ENCODE measurements at regions not wholly inside any gene's neighbourhood (a gene's known extent, or its start where the extent isn't known, plus 50 kb on each side); places are given as distances from the start of the nearest gene placed in this dataset.

DNA sequence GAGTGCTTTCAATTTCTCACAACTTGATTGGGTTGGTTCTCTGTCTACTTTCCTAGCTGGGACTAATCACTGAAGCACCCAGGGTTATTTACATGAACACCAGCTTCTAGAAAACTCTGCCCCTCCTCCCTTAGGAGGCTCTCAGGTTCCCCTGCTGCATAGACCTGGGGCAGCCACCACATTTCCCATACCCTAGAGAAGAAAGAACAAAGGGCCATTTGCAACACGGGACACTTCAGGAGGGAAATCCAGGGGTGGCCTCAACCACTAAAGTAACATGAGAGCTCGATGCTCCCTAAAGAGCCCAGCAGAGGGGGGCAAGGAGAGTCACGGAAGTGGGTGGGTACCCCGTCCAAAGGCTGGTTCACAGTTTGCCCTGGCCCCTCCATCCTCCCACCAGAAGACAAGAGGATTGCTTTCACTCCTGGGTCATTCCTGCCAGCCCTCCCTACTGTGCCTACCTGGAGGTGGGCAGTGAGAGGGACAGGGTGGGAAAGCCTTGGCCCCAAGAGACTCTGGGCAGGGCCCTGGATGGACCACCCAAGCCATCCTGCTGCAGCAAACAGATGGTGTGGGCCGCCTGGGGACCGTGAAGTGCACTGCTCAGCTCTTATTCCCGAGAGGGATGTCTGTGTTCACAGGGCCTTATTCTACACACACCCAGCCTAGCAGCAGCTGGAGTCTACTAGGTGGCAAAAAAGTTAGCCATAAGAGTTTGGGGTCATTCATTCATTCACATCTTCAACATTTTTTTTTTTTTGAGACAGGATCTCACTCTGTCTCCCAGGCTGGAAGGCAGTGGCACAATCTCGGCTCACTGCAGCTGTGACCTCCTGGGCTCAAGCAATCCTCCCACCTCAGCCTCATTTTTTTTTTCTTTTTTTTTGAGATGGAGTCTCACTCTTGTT lies 392.1 kb downstream of the SOX9 start:
- no peak overlapping the region for H3K4me3 ChIP-seq (ENCODE audit: low read length)
- DNase-seq (ENCODE audit: low read depth) = no peak
- TF ChIP-seq CTCF (conservative IDR thresholded peaks at IDR 0.05; ENCODE audit: low read depth, low read length) = no peak

- no peak overlapping the region for H3K4me3 ChIP-seq (ENCODE audit: low read length)
- TF ChIP-seq CTCF (conservative IDR thresholded peaks at IDR 0.05; ENCODE audit: low read depth, low read length) = no peak
- no peak for DNase-seq (ENCODE audit: low read depth)
Measured at GRCh38 chr17:72514321-72514861, 393.6 kb downstream of the SOX9 start.

DNA sequence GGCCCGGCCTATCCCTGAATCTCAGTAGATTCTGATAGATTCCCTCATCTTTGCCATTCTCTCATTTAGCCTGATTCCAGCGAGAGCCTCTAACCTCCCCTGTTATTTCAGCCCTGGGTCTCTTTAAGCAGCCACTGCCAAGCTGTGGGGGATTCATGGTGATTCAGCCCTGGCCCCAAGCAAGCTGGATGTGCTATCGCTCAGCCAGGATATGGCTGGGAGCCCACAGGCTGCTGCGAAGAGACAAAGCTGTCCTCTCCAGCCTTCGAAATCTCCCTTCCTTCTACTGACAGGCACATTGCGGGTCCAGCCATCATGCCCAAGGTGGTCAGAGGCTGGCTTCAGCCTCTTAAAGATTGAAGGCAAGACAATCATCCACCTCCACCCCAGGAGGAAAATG lies 394.1 kb downstream of the SOX9 start:
- no peak overlapping the region for H3K4me3 ChIP-seq (ENCODE audit: low read length)
- no peak for TF ChIP-seq CTCF (conservative IDR thresholded peaks at IDR 0.05; ENCODE audit: low read depth, low read length)
- no peak for DNase-seq (ENCODE audit: low read depth)

DNA sequence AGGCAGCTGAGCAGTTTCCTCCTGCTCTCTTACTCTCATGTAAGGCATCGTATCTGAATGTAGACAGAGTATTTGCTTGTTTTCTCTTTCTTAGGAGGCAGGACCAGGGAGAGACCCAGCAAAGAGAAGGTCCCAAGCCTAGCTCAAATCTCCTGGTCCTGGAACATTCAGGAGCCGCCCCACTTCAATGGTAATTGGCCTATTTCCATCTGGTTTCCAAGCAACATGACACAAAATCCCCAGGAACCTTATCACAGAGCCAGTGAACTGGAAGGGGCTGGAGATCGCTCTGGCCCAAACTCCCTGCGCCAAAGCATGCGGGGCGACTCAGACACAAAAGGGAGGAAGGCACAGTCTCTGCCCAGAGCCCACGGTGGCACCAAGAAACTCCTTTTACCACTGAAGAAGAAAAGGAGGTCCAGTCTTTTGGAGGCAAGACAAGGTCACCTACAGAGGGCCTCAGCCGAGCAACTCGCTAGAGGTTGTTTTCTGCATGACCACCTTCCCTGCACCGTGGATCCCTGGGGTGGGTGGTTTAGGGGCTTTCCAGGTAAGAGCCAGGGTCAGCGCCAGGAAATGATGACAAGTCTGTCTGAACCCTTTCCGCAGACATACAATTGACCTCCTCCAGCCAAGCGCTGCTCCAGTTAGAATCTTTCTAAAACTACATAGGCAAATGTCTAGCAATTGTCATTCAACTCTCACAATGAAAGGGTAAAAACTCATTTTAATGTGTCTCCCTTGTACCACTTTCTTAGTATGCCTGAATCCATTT lies 394.7 kb downstream of the SOX9 start:
- peak; percentile 19 for TF ChIP-seq CTCF (conservative IDR thresholded peaks at IDR 0.05; ENCODE audit: low read depth, low read length)
- DNase-seq (ENCODE audit: low read depth) = peak; percentile 72
- peak overlapping the region; percentile 9 for H3K4me3 ChIP-seq (ENCODE audit: low read length)

DNA sequence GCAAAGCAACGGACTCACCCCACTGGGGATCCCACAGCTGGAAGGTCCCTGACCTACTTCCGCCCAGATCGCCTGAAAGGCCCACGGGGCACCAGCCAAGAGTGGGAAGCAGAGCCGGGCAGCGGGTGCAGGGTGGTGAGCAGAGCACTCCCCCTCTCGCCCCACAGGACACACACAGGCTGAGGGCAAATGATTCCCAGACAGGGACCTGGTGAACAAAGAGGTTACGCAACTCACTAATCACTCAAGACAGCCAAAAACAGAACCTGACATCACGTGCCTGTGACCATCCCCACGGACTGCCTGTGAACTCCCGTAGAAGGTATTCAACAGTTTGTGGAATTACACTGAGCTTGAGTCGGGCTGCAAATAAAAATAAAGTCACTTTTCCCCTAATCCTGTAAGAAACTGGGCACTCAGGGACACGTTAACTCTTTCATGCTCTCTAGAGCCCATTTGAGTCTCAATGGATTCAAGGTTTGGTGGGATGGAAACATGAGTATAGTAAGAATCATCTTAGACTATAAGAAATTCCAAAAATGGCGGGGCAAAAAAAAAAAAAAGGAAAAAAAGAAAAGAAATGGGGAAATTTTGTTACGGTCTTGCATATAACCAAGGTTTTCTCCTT lies 396.1 kb downstream of the SOX9 start:
- TF ChIP-seq CTCF (conservative IDR thresholded peaks at IDR 0.05; ENCODE audit: low read depth, low read length) = peak; percentile 11
- H3K4me3 ChIP-seq (ENCODE audit: low read length) = peak overlapping the region; percentile 3
- DNase-seq (ENCODE audit: low read depth) = no peak

DNA sequence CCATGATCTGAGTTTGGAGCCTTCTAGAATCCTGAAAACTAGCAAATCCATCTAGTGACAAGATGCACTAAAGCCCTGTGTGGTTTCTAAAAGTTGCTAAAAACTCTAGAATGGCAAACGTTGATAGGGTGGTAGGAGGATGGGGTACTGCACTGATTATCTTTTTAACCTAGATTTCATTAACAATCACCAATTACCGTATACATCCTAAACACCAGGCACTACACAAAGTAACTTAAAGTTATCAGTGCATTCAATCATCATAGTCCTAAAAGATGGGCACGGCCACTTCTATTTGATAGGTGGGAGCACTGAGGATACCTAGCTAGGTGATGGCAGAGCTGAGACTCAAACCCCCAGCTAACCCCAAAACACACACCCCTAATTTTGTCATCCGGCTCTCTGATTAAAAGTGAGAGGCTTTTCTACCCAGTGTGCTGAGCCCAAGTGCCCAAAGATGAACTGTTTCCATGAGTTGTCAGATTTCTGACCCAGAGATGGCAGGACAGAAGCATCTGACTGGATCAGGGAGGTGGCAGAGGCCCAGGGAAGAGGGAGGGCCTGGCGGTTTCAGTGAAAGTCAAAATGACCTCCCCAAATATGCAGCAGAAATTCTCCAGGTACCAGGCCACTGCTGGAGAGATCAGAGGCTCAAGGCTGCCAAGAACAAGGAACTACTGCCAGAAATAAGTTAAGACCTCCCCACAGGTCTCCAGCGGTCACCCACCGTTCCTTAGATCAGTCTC lies 396.8 kb downstream of the SOX9 start:
- no peak overlapping the region for H3K4me3 ChIP-seq (ENCODE audit: low read length)
- no peak for TF ChIP-seq CTCF (conservative IDR thresholded peaks at IDR 0.05; ENCODE audit: low read depth, low read length)
- DNase-seq (ENCODE audit: low read depth) = no peak
